ENCODE measurements at regions not wholly inside any gene's neighbourhood (a gene's known extent, or its start where the extent isn't known, plus 50 kb on each side); places are given as distances from the start of the nearest gene placed in this dataset.

GRCh38 chr4:152074088-152074437, 313.3 kb upstream of the GATB start:
- ATAC-seq: no peak
- TF ChIP-seq BACH2 (CRISPR knock-in tag; IDR thresholded peaks at IDR 0.05; ENCODE audit: borderline replicate concordance) (no peak), ZNF70 (CRISPR knock-in tag; IDR thresholded peaks at IDR 0.05) (no peak), GLIS3 (CRISPR knock-in tag; IDR thresholded peaks at IDR 0.05) (no peak), ARNTL (CRISPR knock-in tag; IDR thresholded peaks at IDR 0.05; ENCODE audit: borderline replicate concordance, low read depth) (no peak), TCF4 (CRISPR knock-in tag; IDR thresholded peaks at IDR 0.05; ENCODE audit: borderline replicate concordance) (no peak), CSRNP3 (CRISPR knock-in tag; IDR thresholded peaks at IDR 0.05) (no peak), ISL1 (CRISPR knock-in tag; IDR thresholded peaks at IDR 0.05) (no peak), TSHZ2 (CRISPR knock-in tag; IDR thresholded peaks at IDR 0.05) (no peak), CSDC2 (CRISPR knock-in tag; IDR thresholded peaks at IDR 0.05) (no peak), OSR1 (CRISPR knock-in tag; IDR thresholded peaks at IDR 0.05) (no peak), TOX (CRISPR knock-in tag; IDR thresholded peaks at IDR 0.05; ENCODE audit: borderline replicate concordance) (no peak), PATZ1 (CRISPR knock-in tag; IDR thresholded peaks at IDR 0.05; ENCODE audit: borderline replicate concordance) (no peak), PPARA (CRISPR knock-in tag; IDR thresholded peaks at IDR 0.05; ENCODE audit: borderline replicate concordance) (no peak), ZFP3 (CRISPR knock-in tag; IDR thresholded peaks at IDR 0.05) (no peak), RARB (CRISPR knock-in tag; IDR thresholded peaks at IDR 0.05) (no peak), ZFP30 (CRISPR knock-in tag; IDR thresholded peaks at IDR 0.05) (no peak), ZNF8 (CRISPR knock-in tag; IDR thresholded peaks at IDR 0.05) (no peak), ZNF565 (CRISPR knock-in tag; conservative IDR thresholded peaks at IDR 0.05; ENCODE audit: low read depth) (no peak)
- TF ChIP-seq, protein P1, sequence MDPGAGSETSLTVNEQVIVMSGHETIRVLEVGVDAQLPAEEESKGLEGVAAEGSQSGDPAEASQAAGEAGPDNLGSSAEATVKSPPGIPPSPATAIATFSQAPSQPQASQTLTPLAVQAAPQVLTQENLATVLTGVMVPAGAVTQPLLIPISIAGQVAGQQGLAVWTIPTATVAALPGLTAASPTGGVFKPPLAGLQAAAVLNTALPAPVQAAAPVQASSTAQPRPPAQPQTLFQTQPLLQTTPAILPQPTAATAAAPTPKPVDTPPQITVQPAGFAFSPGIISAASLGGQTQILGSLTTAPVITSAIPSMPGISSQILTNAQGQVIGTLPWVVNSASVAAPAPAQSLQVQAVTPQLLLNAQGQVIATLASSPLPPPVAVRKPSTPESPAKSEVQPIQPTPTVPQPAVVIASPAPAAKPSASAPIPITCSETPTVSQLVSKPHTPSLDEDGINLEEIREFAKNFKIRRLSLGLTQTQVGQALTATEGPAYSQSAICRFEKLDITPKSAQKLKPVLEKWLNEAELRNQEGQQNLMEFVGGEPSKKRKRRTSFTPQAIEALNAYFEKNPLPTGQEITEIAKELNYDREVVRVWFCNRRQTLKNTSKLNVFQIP (CRISPR knock-in tag; IDR thresholded peaks at IDR 0.05; ENCODE audit: borderline replicate concordance, low read depth): no peak

DNA sequence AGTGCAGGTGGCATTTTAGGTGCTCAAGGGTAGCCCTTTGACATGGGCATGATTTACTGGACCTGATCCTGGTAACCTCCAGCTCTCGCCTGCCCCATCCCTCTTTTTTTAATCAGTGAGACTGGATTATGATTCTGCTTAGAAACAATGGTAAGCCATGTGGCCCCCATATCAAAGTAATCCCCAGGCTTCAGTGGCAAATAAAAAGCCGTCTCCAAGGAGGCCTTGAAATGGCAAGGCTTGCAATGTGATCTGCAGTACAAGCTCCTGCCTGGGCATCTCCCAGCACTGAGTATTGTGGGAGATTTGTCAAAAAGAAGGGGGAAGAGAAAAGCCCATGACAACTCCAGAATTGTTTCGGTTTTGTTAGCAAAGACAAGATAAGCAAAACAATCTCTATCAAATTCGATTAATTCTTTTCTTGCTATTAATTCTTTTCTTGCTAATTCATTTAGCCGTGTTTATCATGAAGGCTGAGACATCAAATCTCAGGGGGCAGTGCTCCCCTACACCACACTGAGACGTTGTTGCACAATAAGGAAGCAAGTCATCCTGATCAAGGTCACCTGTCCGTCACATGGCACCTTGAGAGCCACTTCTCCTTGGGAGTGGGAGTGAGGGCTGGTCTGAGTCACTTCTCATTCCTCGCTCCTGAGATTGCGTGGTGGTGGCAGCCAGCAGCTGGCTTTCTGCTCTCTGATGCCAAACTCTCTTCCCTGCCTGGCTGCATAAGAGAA, 312.7 kb upstream of the GATB start:
- TF ChIP-seq ZNF565 (CRISPR knock-in tag; conservative IDR thresholded peaks at IDR 0.05; ENCODE audit: low read depth): no peak
- TF ChIP-seq GLIS3 (CRISPR knock-in tag; IDR thresholded peaks at IDR 0.05): no peak
- TF ChIP-seq, protein P1 (CRISPR knock-in tag; IDR thresholded peaks at IDR 0.05; ENCODE audit: borderline replicate concordance, low read depth): no peak
- TF ChIP-seq ZFP30 (CRISPR knock-in tag; IDR thresholded peaks at IDR 0.05): no peak
- TF ChIP-seq TCF4 (CRISPR knock-in tag; IDR thresholded peaks at IDR 0.05; ENCODE audit: borderline replicate concordance): no peak
- no peak for TF ChIP-seq ZNF70 (CRISPR knock-in tag; IDR thresholded peaks at IDR 0.05)
- TF ChIP-seq SNAI2 (CRISPR knock-in tag; IDR thresholded peaks at IDR 0.05): no peak
- no peak for TF ChIP-seq BACH2 (CRISPR knock-in tag; IDR thresholded peaks at IDR 0.05; ENCODE audit: borderline replicate concordance)
- TF ChIP-seq CSDC2 (CRISPR knock-in tag; IDR thresholded peaks at IDR 0.05): no peak
- no peak for TF ChIP-seq TSHZ2 (CRISPR knock-in tag; IDR thresholded peaks at IDR 0.05)
- TF ChIP-seq ZNF8 (CRISPR knock-in tag; IDR thresholded peaks at IDR 0.05): no peak
- TF ChIP-seq ARNTL (CRISPR knock-in tag; IDR thresholded peaks at IDR 0.05; ENCODE audit: borderline replicate concordance, low read depth): no peak
- ATAC-seq: no peak
